GM19240 (cell line): ENCODE measurements at regions not wholly inside any gene's neighbourhood (a gene's known extent, or its start where the extent isn't known, plus 50 kb on each side); places are given as distances from the start of the nearest gene placed in this dataset.
"Not testable (repeated sequence)": the region's sequence is repeated elsewhere in the genome, so short reads cannot be mapped to it uniquely, and the experiment has no call there.

ENCODE experiments used
- DNase-seq: peaks from one replicate; pipeline ENCODE4 v3.0.0; 2011; ENCODE audit warnings: low spot score; ENCODE audit not compliant: insufficient read length

DNA sequence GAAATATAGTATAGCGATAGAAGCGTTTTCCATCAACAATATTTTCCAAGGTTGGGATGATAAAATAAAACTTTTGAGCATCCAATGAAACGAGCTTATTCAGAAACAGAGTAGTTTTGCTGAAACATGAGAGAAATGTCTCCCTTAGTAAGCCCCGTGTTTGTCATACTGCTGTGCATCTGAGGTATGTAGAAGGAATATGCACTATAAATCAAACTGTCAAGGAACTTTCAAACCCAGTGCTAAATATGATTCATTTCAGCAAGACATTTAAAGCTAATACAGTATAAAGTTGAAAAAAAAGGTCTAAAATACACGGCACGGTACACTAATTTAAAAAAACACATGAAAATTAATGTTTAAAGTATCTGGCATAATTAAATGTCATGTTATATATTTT is 546.2 kb downstream of the SLITRK5 start:
- no peak for DNase-seq

DNA sequence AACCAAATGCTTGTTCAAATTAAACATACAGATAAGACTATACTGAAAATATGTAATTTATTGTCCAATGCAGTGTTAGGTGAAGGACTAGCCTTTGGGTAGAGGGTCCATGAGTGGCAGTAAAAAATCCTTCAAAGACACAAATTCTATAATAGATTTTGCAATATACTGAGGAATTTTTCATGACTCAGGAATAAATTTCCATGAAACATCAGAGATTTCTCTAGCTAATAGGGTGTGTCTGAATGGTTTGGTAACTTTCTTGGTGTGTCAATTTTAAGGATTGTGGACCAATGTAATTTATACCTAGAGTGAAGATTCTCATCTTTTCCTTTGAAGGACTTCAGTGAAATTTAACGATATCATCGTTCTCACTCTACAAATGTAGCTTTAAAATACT is 546.7 kb downstream of the SLITRK5 start:
- no peak for DNase-seq

DNA sequence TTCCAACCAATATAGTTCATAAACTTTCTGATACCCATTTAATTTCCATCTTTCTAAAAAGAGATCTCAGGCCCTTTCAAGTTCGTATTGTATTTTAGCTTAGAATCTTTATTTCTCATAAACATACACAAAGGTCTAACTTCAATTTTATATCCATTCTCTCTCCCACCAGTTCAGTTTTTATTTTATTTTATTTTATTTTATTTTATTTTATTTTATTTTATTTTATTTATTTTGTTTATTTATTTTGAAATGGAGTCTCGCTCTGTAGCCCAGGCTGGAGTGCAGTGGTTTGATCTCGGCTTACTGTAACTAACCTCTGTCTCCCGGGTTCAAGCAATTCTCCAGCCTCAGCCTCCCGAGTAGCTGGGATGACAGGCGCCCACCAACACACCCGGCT is 552.8 kb downstream of the SLITRK5 start:
- no peak for DNase-seq

DNA sequence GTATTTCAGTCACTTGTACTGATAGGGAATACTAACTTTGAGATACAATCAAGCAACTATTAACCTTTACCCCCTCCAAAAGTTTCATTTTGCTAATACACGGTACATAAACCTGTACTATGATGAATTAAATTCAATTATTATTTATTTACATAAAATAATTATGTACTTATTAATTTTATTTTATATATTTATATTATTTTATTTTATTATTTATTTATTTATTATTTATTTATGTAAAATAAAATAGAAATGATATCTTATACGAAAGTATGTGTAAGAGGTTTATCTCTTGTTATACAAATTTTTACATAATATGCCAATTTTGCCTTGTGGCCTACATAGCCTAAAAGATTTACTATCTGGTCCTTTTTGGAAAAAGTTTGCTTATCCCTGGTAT is 564.3 kb downstream of the SLITRK5 start:
- DNase-seq = no peak

DNA sequence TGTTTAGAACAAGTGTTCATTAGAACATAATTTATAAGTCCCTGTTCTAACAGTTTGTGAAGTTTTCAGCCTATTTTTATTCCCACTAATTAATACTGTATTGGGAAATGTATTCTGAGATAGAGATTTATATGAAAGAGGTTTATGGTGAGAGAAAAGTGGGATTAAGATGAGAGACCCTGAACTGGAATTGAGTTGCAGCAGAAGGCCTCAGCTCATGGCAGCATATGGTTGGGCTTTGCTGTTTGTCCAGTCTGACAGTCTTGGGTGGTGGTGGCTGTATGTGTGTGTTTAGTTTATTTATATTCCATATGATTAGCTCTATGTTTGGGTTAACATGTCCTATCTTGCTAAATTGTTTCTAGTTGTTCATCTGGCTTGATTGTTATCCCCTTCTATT is 575.1 kb downstream of the SLITRK5 start:
- DNase-seq = no peak

DNA sequence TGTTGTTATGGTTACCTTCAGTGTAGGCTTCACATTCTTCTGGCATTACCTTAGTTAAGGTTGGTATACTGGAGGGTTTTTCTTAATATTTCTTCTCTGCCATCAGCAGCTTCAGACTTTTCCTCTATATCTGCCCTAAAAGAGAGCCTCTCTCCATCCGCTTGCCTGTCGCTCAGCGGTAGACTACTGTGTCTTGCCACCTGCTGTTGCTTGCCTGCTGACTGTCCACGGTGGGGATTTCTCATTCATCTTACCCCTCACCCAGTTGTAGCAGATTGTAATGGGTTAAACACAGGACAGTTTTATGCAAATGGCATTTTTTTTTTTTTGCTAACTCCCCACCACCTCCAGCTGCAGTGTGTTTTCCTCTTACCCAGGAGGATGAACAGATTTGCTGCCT is 577.2 kb downstream of the SLITRK5 start:
- DNase-seq = no peak

DNA sequence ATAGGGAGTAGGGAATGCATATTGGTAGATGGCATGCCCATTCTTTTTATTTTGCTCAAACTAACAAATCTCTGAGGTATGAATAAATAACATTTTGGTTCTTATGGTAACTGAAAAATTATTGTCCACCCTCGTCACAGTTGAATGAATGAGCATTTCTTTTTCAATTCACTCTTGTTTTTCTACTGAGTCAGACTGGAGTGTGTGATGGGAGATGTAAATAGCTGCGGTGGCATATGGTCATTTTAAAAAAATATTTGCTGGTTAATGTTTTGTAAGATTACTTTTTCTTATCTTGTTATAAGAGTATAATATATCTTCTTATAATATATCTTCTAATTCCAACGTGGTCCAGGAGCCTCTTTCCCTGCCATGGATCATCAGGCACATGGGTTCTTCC is 586.5 kb downstream of the SLITRK5 start:
- DNase-seq = no peak

DNA sequence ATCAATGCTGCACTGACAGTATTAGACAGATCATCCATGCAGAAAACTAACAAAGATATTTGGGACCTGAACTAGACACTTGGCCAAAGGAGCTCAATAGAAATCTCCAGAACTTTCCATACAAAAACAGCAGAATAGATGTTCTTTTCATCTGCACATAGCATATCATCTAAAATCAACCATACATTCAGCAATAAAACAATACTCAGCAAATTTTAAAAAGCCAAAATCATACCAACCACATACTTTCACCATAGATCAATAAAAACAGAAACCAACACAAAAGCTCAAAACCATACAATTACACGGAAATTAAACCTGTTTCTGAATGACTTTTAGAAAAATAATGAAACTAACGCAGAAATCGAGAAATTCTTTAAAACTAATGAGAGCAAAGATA is 592.6 kb downstream of the SLITRK5 start:
- DNase-seq = no peak

DNA sequence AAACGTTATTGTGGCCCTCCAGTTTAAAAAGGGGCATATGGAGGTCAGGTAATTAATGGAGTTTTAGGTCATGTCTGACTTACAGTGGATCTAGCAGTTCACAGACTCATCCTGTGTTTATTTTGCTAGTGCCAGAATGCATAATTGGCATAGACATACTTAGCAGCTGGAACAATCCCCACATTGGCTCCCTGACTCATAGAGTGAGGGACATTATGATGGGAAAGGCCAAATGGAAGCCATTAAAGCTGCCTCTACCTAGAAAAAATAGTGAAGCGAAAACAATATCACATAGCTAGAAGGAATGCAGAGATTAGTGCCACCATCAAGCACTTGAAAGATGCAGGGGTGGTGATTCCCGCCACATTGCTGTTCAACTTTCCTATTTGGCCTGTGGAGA is 610.7 kb downstream of the SLITRK5 start:
- DNase-seq = no peak

DNA sequence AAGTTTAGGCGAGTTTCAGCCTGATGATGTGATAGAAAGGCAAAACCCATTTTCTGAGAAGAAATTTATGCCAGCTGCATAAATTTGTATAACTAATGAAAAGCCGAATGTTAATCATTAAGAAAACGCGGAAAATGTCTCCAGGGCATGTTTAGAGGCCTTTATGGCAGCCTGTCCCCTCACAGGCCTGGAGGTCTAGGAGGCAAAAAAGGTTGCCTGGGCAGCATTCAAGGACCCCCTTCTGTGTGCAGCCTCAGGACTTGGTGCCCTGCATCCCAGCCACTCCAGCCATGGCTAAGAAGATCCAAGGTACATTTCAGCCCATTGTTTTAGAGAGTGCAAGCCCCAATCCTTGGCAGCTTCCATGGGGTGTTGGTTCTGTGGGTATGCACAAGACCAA is 614.2 kb downstream of the SLITRK5 start:
- DNase-seq = no peak

DNA sequence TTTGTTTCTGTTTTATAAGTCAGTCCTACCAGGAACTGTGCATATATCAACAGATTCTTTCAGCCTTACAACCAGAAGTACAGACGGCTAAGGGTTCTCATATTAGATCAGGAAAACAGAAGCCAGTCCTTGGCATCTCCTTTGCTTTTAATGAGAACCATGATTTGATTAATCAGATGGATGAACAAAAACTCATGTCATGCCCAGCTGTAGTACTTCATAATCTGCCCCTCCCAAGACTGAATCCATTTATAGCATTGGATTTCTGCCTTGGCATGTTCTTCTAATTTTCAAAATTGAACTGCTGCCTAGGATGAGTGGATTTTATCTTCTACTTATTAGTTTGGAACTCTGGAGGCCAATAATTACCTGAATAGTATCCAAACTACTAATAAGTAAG is 617.2 kb downstream of the SLITRK5 start:
- DNase-seq = no peak

DNA sequence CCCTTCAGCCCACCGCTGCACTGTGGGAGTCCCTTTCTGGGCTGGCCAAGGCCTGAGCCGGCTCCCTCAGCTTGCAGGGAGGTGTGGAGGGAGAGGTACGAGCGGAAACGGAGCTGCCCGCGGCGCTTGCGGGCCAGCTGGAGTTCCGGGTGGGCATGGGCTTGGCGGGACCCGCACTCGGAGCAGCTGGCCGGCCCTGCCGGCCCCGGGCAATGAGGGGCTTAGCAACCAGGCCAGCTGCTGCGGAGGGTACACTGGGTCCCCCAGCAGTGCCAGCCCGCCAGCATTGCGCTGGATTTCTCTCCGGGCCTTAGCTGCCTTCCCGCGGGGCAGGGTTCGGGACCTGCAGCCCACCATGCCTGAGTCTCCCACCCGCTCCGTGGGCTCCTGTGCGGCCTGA is 620.6 kb downstream of the SLITRK5 start:
- DNase-seq = not testable (repeated sequence)

DNA sequence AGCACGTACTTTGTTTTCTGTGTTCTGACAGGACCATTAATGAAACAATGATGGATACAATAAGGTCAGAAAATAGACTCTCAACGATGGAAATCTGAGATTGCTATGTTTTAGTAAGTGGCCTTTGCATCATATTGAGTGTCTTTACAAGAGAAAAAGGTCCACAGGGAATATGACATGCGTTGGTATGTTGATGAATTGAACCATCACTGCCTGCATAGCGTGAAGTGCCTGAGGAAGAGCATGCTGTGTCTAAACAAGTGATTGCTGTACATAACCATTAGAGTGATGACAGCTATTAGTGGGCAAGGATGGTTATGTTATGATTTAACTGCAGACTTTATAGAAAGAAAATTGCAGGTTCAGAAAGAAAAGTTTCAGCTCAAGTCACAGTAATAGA is 623.2 kb downstream of the SLITRK5 start:
- no peak for DNase-seq

DNA sequence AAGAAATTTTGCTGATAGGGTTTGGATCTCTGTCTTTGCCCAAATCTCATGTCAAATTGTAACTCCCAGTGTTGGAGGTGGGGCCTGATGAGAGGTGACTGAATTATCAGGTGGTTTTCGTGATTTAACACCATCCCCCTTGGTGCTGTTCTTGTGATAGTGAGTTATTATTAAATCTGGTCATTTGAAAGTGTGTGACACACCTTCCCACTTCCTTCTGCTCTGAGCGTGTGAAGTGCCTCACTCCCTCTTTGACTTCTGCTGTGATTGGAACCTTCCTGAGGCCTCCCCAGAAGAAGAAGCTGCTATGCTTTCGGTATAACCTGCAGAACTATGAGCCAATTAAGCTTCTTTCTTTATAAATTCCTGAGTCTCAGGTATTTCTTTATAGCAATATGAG is 632.0 kb downstream of the SLITRK5 start:
- DNase-seq = no peak

DNA sequence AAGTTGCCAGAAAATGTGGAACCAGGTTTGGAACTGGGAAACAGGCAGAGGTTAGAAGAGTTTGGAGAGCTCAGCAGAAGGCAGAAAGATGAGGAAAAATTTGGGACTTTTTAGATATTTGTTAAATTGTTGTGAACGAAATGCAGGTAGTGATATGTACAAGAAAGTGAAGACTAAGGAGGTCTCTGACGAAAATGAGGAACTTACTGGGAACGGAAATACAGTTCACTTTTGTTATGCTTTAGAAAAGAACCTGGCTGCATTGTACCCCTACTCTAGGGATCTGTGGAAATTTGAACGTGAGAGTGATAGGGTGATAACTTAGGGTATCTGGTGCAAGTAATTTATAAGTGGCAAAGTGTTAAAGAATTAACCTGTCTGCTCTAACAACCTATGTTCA is 632.4 kb downstream of the SLITRK5 start:
- no peak for DNase-seq

DNA sequence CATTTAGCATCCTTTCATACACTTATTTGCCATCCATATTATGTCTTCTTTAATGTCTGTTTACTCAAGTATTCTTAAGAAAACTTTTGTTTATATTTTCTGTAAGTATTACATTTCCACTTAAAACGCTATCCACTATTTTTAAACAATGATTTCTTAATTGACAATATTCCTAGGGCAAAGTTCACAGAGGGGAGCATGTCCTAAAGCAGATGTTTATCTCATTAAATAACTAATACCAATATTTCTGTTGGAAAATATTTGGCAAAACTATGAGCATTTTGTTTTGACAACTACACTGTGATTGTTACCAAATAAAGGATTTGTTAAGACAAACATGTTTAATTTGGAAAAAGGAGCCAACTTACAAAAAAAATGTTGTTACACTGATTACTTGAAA is 643.3 kb downstream of the SLITRK5 start:
- no peak for DNase-seq

DNA sequence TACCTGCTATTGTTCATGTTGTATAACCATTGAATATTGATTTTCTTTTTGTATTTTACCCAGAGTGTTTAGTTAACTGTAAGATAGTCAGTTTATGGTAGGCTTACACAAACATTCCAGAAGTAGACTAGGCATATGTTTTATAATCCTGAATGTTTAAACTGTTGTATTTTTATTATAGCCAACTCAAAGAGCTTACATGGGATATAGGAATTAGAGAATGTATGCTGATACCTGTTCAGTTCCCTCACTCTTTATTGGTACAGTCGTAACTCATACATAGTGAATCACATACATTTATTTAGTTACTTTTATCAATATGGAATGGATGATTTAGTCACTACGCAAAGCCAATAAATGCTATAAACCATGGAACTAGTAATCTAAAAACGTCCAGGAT is 657.9 kb downstream of the SLITRK5 start:
- no peak for DNase-seq

DNA sequence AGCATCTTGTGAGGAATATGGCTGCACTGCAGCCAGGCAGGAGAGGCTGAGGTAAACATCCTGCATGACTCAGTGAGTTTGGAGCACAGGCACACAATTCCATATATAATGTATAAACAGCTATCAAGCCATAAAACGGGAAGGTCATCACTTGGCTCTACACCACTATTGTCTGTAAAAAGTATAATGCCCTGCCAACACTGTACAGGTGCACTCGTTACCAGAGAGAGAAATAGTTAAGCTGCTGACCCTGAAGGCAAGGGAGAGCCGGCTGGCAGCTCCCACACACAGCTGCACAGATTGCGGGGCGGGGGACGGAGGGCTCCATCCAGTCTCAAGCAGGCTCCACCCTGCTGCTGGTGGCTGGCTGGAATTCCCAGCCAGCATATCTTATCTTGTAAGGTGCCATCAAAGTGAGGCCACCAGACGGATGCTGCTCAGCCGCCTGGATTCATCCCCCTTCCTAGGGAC is 668.1 kb downstream of the SLITRK5 start:
- no peak for DNase-seq

DNA sequence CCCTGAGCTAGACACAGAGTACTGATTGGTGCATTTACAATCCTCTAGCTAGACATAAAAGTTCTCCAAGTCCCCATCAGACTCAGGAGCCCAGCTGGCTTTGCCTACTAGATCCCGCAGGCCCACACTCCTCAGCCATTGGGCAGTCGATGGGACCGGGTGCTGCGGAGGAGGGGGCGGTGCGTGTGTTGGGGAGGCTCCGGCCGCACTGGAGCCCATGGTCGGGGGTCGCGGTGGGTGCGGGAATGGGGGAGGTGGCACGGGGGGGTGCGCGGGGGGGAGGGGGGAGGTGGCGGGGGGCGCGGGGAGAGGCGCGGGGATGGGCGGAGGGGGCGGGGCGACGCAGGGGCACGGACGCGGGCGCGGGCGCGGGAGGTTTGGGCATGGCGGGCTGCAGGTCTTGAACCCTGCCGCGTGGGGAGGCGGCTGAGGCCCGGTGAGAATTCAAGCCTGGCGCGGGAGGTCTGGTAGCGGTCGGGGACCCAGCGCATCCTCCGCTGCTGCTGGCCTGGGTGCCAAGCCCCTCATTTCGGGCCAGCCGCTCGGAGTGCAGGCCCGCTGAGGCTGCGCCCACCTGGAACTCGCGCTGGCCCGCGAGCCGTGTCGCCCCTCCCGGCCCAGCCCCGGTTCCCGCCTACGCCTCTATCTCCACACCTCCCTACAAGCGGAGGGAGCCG is 674.1 kb downstream of the SLITRK5 start:
- no peak for DNase-seq

DNA sequence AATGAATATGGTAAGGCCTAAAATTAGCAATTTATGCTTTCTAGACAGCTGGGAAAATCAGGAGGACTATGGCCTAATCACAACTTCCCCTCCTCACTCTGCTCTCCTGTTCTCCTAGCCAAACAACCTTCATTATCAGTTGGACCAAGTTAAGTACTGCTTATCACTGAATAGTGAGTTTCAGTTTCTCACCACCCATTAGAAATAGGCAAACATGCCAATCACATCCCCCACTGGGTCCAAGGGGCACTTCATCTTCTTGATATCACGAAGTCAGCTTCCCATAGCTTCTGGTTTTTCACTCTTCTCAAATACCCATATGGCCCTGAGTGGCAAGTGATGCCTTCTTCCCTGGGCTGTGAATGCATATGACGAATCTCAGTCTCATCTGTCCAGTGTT is 689.6 kb downstream of the SLITRK5 start:
- no peak for DNase-seq

DNA sequence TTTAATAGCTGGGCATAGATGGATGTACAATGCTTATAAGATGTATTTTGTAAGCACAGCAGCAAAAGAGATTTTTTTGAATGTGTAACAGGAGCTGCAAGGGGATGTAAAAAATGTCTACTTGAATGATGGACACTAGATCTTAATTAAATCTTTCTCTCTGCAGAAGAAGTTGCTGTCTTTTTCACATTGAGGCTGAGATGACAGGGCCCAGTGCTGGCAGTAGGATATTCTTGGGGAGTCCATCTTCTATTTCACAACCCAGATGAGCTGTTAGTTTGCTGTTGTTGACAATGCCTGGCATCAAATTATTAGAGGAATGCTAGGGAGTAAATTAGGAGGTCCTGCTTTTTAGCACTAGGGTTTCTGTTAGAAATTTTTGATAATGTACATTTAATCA is 698.7 kb downstream of the SLITRK5 start:
- DNase-seq = no peak

DNA sequence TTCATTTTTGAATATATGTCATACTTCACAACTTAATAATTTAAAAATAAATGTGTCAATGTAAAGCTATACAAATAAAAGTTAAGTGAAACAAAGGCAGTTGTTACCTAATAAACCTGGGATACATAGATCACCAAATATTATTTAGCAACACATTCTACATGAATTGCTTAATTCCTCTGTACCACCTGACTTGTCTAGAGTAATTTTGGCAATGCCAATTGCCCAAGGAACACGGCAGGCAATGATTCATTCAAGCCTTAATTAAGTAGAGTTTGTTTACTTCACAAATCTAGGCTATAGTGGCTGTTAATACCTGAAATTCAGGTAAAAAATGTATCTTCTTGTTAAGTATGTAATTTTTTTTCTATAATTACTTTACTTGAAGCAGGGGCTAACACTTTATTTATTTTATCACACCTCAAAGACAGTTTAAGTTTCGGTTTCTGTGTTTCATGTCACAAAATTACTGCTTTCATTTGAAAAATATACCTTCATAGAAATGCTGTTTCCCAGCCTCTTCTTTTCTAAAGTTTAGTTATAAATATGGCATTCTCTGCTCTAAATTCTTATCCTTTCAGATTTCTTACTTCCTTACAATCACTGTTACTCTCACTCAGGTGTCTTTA is 705.7 kb downstream of the SLITRK5 start:
- DNase-seq = no peak

DNA sequence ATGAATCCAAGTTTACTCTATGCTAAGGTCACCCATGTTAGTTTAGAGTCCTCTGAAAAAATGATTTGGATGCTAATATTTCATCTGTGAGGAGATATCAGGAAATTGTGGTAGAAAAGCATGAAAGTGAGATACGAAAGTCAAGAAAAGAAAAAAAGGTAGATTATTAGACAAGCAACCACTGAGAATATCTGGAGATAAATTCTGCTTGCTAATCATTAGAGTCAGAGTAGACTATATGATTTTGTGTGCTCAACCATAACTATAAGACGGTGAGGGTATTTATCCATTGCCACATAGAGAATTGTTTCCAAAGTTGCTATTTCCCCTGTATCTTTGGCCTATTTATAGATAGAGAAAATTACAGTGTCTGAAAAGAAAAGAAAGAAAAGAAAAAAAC is 706.7 kb downstream of the SLITRK5 start:
- DNase-seq = no peak
